HG03378 (cell line): ENCODE measurements at regions not wholly inside any gene's neighbourhood (a gene's known extent, or its start where the extent isn't known, plus 50 kb on each side); places are given as distances from the start of the nearest gene placed in this dataset.
"Not testable (repeated sequence)": the region's sequence is repeated elsewhere in the genome, so short reads cannot be mapped to it uniquely, and the experiment has no call there.

Source experiments
- ATAC-seq: cut with Tn5 transposase; IDR thresholded peaks from one replicate; pipeline ENCODE4 v1.9.1; 2021; ENCODE audit warnings: mild to moderate bottlenecking, moderate library complexity; ENCODE audit not compliant: unreplicated experiment

DNA sequence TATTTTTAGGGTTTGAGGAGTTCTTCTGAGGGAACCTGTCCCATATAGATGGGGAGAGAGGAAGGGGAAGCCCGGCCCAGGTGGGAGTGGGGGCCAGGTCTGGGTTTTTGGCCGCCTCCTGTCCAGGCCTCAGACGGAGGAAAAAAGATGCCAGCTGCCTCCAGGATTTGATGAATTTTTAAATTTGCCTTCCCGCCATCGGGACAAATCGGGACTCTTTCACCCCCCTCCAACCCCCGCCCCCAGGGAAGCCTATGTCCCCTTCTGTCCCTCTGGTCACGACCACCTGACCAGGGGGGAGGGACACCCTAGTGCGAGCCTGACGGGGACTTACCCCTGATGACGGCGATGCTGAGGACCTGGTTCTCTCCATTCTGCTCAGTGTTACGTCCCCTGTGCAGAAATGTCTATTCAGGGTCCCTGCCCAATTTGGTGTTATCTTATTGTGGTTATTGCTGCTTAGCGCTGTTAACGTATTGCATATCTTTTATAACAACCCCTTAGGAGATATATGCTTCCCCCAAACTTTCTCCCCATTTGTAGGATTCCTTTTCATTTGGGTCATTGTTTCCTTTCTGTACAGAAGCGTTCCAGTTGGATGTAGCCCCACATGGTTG is 115.9 kb upstream of the GRK3 start:
- no peak for ATAC-seq

DNA sequence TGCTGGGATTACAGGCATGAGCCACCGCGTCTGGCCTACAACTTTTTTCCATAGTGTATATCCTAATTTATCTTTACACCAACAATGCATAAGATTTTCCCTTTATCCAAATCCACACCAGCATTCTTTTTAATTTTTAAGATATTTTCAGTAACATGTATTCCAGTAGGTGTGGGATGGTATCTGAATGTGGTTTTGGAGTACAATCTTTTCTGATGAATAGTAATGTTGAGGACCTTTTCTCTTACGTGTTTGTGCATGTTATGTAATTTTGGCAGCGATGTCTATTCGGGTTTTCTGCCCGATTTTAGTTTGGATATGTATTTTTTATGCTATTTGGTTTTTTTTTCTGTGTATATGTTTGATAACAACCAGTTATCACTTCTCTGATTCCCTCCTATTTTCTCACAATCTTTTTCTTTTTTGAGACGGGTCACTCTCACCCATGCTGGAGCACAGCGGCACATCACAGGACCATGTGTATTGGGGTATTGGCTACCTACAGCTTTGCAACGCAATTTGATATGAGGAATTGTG is 114.6 kb upstream of the GRK3 start:
- ATAC-seq, result no peak

DNA sequence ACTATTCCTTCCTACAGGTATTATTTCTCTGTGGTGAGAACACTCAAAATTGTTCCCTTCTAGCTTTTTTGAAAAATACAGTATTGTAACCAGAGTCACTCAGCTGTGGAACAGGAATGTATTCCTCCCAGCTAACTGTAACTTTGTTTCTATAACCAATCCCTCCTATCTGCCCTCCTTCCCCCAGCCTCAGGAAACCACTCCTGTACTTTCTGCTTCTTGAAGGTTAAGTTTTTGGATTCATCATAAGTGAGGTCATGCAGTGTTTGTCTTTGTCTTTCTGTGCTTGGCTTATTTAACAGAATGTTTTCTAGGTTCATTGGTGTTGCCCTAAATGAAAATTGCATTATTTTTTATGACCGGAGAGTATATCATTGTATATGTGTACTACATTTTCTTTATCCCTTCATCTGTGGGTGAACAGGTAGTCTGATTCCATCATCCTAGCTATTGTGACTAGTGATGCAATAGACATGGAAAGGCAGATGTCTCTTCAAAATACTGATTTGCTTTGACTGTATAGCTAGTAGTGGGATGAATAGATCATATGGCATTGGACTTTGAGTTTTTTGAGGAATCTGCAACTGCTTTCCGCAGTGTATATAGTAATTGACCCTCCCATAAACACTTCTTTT is 112.9 kb upstream of the GRK3 start:
- no peak for ATAC-seq

DNA sequence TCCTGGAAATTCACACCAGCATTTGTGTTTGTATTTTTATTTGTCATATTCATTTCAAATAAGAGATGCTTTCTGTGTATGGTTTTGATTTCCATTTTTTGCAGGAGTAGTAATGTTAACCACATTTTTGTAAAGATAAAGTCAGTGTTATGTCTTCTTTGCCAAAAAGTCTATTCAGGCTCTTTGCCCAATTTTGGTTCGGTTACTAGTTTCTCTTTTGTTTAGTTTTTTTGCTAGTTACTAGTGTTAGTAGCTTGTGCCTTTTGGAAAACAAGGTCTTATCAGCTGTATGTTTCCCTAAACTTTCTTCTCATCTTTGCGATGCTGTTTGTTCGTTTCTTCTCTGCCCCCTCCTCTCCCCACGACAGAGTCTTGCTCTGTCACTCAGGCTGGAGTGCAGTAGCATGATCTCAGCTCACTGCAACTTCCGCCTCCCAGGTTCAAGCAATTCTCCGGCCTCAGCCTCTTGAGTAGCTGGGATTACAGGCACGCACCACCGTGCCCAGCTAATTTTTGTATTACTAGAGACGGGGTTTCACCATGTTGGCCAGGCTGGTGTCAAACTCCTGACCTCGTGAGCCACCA is 112.3 kb upstream of the GRK3 start:
- ATAC-seq, result no peak

DNA sequence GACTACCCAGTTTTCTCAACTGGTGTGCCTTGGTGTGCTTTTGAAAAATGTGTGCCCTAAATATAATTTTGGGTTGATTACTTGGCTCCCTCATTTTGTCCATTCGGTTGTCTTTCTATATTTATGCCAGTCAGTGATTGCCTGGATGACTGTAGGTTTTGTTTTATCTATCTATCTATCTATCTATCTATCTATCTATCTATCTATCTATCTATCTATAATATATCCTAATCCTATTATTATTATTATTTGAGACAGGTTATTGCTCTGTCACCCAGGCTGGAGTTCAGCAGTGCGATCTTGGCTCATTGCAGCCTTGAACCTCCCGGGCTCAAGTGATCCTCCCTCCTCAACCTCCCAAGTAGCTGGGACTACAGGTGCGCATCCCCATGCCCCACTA is 111.4 kb upstream of the GRK3 start:
- ATAC-seq, result no peak

DNA sequence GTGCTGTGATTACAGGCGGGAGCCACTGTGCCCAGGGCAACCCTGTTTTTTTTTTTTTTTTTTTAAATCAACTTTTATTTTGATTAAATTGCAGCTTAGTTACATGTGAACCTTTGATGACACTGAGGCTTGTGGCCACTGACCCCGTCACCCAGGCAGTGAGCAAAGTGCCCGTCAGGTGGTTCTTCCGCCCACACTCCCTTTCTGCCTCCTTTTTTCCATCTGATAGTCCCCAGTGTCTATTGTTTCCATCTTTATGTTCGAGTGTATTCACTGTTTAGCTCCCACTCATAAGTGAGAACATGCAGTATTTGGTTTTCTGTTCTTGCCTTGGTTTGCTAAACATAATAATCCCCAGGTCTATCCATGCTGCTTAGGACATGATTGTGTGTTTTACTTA is 110.9 kb upstream of the GRK3 start:
- no peak for ATAC-seq

DNA sequence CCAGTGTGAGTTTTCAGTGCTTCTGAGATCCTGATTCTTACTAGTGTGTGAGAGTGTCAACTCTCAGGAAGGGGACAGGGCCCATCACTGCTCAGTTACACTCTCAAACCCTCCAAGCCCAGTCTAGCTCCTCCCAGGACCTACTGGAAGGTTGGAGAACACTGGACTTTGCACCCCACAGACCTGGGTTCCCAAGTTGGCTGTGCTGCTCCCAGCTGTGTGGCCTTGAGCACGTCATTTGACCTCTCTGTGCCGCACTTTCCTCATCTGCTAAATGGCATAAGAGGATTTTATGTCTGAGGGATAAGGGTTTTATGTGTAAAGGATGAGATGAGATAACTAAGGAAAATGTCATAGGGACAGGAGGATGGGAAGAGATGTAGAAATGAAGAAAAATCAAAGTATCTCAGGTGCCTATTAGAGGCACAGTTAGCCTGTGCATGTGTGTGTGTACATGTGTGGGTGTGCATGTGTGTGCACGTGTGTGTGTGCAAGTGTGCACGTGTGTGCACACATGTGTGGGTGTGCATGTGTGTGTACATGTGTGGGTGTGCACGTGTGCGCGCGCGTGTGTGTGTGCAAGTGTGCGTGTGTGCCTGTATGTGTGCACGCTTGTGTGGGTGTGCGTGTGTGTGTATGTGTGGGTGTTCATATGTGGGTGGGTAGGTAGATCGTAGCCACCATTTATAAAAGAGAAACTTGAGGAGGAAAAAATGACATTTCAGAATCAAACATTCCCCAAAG is 108.0 kb upstream of the GRK3 start:
- ATAC-seq, result not testable (repeated sequence)

DNA sequence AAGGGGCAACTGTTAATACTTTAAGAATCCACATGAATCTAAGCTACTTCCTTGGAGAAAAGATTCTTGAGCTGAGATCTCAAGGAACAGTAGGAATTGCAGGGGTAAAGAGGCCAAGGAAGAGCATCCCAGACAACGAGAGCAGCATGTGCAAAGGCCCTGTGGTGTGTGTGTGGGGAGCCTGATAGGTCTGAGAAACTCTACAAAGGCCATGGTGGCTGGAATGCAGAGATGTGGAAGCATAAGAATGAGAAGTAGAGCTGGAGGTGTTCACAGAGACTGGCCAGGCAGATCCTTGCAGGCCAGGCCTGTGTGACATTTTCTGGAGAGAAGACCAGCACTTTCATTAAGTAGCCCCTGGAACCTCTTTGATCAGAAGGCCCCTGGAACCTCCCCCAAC is 105.8 kb upstream of the GRK3 start:
- ATAC-seq, result not testable (repeated sequence)

DNA sequence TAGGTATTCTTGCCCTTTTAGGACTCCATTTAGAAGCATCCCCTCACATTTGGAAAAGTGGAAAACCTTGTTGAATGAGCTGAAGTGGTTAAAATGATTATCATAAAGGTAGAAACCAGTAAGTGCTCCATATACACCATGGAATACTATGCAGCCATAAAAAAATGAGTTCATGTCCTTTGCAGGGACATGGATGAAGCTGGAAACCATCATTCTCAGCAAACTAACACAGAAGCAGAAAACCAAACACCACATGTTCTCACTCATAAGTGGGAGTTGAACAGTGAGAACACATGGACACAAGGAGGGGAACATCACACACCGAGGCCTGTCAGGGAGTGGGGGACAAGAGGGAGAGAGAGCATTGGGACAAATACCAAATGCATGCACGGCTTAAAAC is 103.8 kb upstream of the GRK3 start:
- ATAC-seq, result not testable (repeated sequence)

DNA sequence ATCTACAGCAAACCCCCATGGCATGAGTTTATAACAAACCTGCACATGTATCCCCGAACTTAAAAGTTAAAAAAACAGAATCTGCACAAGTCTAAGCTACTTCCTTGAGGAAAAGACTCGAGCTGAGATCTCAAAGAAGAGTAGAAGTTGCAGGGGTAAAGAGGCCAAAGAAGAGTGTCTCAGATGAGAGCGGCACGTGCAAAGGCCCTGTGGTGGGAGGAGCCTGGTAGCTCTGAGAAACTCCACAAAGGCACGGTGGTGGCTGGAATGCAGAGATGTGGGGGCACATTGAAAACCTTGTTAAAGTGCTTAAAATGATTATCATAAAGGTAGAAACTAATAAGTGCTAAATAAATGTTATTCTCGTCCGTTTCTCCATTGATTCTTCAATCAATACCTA is 103.2 kb upstream of the GRK3 start:
- ATAC-seq, result no peak

DNA sequence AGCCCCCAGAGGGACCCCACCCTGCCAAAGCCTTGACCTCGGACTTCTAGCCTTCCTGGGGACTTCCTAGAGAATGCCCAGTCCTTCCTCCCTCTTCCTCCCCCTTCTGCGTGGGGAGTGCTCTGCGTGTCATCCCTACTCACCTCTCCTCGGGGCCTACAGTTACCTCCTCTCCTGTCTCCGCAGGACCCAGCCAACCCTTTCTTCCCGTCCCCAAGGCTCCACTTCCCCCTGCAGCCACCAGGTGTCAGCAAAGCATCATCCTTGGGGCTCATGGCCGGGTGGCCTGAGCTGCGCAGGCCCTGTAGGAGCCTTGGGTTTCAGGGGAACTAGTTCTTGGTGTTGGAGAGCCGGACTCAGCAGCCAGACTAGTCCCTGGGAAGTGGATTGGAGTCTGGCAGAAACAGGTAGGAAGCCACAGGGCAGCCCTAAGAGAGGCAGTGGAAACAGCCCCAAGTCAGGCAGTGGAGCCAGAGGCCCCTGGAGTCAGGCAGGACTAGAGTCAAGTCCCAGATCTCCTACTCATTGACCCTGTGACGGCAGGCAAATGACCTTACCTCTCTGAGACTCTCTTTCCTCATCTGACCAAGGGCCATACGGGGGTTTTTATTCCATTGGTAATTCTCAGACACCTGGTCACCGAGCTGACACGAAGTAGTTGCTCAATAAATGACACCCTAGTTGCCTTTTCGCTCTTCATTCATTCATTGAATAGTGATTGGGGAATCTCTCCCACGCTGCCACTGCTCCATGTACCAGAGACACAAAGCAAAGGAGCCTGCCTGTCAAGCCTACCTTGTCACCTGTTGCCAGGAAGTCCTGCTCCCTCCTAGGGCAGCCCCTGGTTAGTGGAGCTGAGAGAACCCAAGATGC is 101.8 kb upstream of the GRK3 start:
- ATAC-seq, result not testable (repeated sequence)

DNA sequence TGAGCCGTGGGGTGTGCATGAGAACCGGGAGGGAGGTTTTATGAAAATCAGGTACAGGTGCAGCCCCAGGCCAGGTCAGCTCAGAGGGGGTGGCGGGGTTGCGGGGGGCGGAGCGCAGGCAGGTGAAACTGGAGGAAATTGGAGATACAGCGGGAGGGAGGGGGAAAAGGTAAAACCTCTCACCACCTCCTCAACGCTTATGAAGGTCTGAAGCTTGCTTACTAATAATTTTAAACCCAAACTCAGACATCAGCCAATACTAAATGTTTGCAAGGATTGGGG is 101.2 kb upstream of the GRK3 start:
- ATAC-seq, result not testable (repeated sequence)

DNA sequence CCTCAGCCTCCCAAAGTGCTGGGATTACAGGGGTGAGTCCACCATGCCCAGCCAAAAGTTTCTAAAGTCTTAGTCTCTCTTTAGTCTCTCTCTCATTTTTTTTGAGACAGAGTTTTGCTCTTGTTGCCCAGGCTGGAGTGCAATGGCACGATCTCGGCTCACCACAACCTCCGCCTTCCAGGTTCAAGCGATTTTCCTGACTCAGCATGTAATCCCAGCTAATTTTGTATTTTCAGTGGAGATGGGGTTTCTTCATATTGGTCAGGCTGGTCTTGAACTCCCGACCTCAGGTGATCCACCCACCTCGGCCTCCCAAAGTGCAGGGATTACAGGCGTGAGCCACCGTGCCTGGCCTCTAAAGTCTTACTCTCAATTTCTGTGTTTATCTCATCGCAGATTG is 100.1 kb upstream of the GRK3 start:
- not testable (repeated sequence) for ATAC-seq

DNA sequence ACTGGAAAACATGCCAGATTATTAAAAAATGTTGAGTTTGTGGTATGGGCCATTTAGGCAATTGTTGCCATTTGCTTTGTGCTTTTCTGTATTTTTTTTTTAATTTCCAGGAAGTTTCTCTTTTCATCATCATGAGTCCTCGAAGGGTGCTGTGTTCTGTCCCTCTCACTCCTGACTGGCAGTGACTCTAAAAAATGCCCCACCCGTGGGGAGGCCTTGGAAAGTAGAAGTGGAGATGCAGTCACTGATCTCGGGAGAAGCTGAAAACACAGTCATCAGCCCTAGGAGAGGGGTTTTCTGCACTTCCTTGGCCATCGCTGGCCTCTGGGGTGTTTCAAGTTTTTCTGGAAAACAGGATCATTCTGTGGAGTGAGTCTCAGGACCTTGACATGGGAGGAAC is 98.5 kb upstream of the GRK3 start:
- no peak for ATAC-seq

DNA sequence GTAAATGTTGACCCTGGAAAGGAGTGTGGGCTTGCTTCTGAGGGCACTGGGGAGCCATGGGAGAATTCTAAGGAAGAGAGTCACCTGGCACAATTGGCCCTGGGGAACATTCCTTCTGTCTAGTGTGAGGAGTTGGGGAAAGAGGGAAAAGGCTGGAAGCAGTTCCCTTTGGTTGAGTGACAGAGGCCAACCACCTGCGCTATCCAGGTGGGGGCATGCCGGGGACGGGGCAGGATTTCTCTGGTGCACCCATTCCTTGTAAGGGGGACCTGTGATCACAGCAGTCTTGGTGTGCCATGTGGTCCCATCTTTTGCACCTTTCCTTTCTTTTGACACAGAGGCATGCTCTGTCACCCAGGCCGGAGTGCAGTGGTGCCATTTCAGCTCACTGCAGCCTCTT is 92.1 kb upstream of the GRK3 start:
- no peak for ATAC-seq

DNA sequence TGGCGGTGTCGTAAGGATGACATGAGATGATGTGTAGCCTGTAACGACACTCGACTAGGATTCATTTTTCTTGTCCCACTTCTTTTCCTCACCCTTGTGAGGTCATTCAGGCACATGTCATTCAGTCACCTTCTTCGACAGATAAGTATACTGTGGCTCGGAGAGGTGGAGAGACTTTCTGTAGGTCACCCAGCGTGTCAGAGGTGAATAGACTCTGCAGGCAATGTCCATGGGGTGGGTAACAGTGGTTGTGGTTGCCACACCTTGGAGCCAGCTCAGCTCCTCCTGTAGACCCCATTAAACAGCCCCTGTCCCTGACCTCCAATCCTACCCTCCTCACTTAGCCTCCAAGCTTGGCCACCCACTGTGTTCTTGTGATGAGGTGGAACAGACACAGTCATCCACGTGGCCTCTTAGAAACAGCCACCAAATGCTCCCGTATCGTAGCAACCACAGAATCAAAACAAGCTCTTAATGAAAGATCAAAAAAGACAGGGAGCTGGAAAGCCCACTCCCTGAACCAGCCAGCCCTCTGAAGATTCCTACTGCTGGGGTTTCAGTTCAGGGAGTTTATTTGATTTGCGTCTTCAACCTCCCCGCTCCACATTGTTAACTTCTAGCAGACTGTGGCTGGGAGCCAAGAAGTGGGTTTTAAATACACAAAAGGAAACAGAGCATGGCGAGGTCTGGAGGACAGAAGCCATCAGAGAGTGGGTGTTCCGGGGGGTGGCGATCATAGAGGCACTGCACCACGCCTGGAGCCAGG is 89.0 kb upstream of the GRK3 start:
- no peak for ATAC-seq

DNA sequence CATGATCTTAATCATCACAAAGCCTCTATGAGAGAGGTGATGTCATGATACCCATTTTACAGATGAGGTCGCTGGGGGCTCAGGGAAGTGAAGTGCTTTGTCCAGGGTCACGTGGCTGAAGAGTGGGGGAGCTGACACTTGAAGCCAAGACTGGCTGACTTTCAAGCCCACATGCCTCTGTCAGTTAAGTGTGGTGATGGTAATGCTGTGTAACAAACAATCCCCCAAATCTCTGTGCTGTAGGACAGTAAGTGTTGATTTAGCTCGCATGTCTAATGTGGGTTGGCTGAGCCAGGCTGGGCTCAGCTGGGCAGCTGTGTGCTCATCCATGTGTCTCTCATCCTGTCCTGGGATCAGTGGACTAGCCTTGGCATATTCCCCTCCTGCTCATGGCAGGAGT is 87.1 kb upstream of the GRK3 start:
- ATAC-seq, result no peak

DNA sequence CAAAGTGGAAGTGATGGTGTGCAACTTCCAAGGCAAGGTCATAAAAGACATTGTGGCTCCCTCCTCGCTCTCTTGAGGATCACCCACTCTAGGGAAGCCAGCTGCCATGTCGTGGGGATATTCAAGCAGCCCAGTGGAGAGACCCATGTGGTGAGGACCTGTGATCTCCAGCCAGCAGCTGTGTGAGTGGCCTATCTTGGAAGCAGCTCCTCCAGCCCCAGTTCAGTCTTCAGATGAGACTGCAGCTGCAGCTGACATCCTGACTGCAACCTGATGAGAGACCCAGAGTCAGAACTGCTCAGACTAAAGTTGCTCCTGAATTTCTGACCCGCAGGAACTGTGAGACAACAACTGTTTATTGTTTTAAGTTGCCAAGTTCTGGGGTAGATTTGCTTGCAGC is 86.4 kb upstream of the GRK3 start:
- no peak for ATAC-seq

DNA sequence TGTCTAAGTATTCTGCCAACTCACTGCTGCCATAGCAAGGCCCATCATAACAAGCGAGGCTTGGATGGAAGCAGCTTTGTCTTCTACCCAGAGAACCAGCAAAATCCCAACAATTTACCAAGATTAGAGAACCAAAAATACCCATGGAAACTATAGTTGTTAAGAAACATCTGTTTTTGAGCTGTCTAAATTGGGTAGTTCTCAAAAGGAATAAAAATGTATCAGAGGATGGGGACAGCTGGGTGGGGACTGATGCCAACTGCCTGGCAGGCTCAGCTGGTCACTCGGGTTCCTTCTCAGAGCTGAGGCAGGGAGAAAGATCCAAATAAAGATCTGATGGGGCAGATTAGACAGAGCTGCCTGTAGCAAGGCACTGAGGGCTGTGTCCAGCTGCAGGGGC is 85.9 kb upstream of the GRK3 start:
- ATAC-seq, result no peak

DNA sequence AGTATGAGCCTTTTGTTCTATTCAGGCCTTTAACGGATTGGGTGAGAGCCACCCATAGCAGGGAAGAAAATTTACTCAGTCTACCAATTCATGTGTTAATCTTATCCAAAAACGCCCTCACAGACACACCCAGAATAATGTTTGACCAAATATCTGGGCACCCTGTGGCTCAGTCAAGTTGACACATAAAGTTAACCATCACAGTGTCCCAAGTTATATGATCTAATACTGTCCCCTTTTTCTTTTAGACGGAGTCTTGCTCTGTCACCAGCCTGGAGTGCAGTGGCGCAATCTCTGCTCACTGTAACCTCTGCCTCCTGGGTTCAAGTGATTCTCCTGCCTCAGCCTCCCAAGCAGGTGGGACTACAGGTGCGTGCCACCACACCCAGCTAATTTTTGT is 83.6 kb upstream of the GRK3 start:
- not testable (repeated sequence) for ATAC-seq
